Activated naive CD8-positive, alpha-beta T cell treated with anti-CD3 and anti-CD28 coated beads, Interleukin-2, amount 10 ng/mL, durations not matched to agents 7 days and 5 days (primary cell): ENCODE measurements at regions not wholly inside any gene's neighbourhood (a gene's known extent, or its start where the extent isn't known, plus 50 kb on each side); places are given as distances from the start of the nearest gene placed in this dataset. TPM values are rescaled to one million over a fixed set of nuclear protein-coding genes. Genes with fewer than 3 reads are reported as not detected.

Experiments used
- ATAC-seq: fragments of 150-1000 bp; cut with Tn5 transposase; one replicate; pipeline ENCODE4 v1.10.0; 2021; ENCODE audit warnings: low read depth, moderate library complexity
- POLR2A ChIA-PET: fragments of 350-600 bp; sonication (Branson Sonifier 250); formaldehyde crosslinking; loops from one replicate; lab custom pipeline; 2021; ENCODE audit warnings: antibody characterized with exemption; lab: Charles Lee
- DNase-seq: peaks from one replicate; pipeline ENCODE4 v3.0.0; 2021
- H3K27ac Mint-ChIP-seq: one replicate; pipeline ENCODE4 v1.8.0; 2022; ENCODE audit warnings: mild to moderate bottlenecking, mixed read lengths
- H3K27me3 Mint-ChIP-seq: one replicate; pipeline ENCODE4 v1.8.0; 2022; ENCODE audit warnings: mild to moderate bottlenecking, moderate library complexity, mixed read lengths
- H3K36me3 Mint-ChIP-seq: one replicate; pipeline ENCODE4 v1.8.0; 2021; ENCODE audit warnings: mild to moderate bottlenecking, mixed read lengths
- H3K4me1 Mint-ChIP-seq: one replicate; pipeline ENCODE4 v1.8.0; 2021; ENCODE audit warnings: mixed read lengths
- H3K4me3 Mint-ChIP-seq: one replicate; pipeline ENCODE4 v1.8.0; 2022; ENCODE audit warnings: mild to moderate bottlenecking, moderate library complexity, mixed read lengths
- H3K9me3 Mint-ChIP-seq: one replicate; pipeline ENCODE4 v1.8.0; 2021; ENCODE audit warnings: mixed read lengths
- microRNA-seq: library from miRNA; unstranded; fragments of <30 nt; microRNA quantifications from one replicate; pipeline ENCODE4 v1.2.0, GENCODE V29; 2022

DNA sequence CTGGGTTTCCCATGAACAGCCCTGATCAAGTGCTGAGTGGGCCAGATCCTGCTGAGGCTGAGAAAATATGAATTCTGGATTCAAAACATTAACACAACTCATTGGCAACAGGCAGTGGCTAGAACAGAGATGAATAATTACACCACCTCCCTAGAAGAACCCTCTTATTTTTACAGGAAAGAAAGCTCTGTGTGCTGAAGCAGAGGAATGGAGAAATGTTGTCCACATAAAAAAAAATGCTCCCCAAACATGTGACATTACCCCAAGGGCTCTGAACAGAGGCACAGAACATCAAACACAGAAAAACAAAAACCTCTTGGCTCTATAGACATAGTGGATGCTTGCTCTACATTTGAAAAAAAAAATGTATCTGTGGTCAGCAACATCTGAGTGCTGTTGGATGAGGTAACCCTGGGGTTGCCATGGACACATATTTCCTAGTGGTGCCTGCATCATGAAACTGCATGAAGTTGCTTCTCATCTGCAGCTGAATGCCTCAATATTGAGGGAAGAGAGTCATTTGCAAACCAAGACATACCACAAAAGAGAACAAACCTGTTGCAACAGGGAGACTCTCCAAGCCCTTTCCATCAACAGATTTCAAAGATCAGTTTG lies 98.8 kb downstream of the SNX19 start:
- no peak overlapping the region for H3K27ac Mint-ChIP-seq
- no peak for ATAC-seq

DNA sequence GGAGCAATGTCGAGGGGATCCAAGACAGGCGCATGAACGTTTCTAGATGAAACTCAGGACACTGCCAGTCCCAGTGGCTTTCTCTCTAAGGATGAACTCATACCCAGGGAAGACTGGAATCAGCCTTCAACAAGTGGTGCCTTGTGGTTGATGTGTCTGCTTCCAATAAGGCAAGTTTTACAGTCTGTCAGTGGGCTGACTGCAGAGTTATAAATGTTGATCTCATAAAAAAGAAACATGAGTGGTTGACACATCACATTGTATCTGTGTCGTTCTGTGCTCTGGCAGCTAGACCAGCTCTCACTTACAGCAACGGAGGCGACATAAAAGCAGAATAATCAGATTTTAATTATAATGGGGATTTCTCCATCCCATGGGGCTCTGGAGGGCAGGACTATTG lies 96.7 kb downstream of the SNX19 start:
- H3K27ac Mint-ChIP-seq, result no peak overlapping the region

More for the DNA sequence above, 98.8 kb downstream of the SNX19 start:
- no peak for DNase-seq
- Mint-ChIP-seq H3K4me3 (no peak overlapping the region), H3K36me3 (no peaks in the 10 kb centered on the region), H3K27me3 (peaks cover 2% of the 10 kb centered on the region), H3K9me3 (no peaks in the 10 kb centered on the region), H3K4me1 (no peaks in the 10 kb centered on the region)
- POLR2A ChIA-PET, result no interaction called here

More for the DNA sequence above, 96.7 kb downstream of the SNX19 start:
- no peaks in the 10 kb centered on the region for H3K4me1 Mint-ChIP-seq
- no peaks in the 10 kb centered on the region for H3K9me3 Mint-ChIP-seq
- DNase-seq (no peak), ATAC-seq (no peak)
- H3K27me3 Mint-ChIP-seq, result peaks cover 2% of the 10 kb centered on the region
- POLR2A ChIA-PET, result no interaction called here
- no peaks in the 10 kb centered on the region for H3K36me3 Mint-ChIP-seq
- H3K4me3 Mint-ChIP-seq, result no peak overlapping the region

Small RNA genes lying in the stretch of these regions (microRNA-seq; reads per million reads assigned to microRNA genes)
- not detected for gene MIR8052
